ENCODE measurements at regions not wholly inside any gene's neighbourhood (a gene's known extent, or its start where the extent isn't known, plus 50 kb on each side); places are given as distances from the start of the nearest gene placed in this dataset.

GRCh38 chr6:149154261-149154821, 163.2 kb upstream of the TAB2 start:
- H3K79me2 ChIP-seq (ENCODE audit: insufficient read depth, low read length): no peaks in the 10 kb centered on the region
- H3K9ac ChIP-seq (ENCODE audit: low read length): no peak overlapping the region
- H2AFZ ChIP-seq (ENCODE audit: low read depth, low read length, severe bottlenecking): no peak overlapping the region

GRCh38 chr6:149157126-149157525, 160.4 kb upstream of the TAB2 start:
- no peaks in the 10 kb centered on the region for H3K9me3 ChIP-seq (ENCODE audit: insufficient read depth, low read length)
- no peaks in the 10 kb centered on the region for H3K9me2 ChIP-seq (replicated peaks; ENCODE audit: insufficient read depth, low read length)
- no peak overlapping the region for H3K4me2 ChIP-seq (ENCODE audit: low read depth, low read length, poor library complexity, severe bottlenecking)
- no peak overlapping the region for H3K9ac ChIP-seq (ENCODE audit: low read length)
- H3K27me3 ChIP-seq (ENCODE audit: low read length): no peaks in the 10 kb centered on the region
- H3K79me2 ChIP-seq (ENCODE audit: insufficient read depth, low read length): no peaks in the 10 kb centered on the region
- no peaks in the 10 kb centered on the region for H4K20me1 ChIP-seq (ENCODE audit: low read depth, low read length)
- TF ChIP-seq EZH2phosphoT487 (conservative IDR thresholded peaks at IDR 0.05; ENCODE audit: low read length) (no peak), CTCF (IDR thresholded peaks at IDR 0.05; ENCODE audit: insufficient read depth, low read length, poor library complexity, severe bottlenecking) (no peak)
- no peak overlapping the region for H2AFZ ChIP-seq (ENCODE audit: low read depth, low read length, severe bottlenecking)
- H3K4me3 ChIP-seq (ENCODE audit: insufficient read depth, low read length, poor library complexity, severe bottlenecking): no peak overlapping the region
- H3F3A ChIP-seq (ENCODE audit: insufficient read depth): no peaks in the 10 kb centered on the region
- no peak overlapping the region for H3K27ac ChIP-seq (ENCODE audit: low read depth, low read length)
- no peaks in the 10 kb centered on the region for H3K36me3 ChIP-seq (ENCODE audit: low read length)

More at GRCh38 chr6:149154261-149154821, 163.2 kb upstream of the TAB2 start:
- H4K20me1 ChIP-seq (ENCODE audit: low read depth, low read length): no peaks in the 10 kb centered on the region
- H3K9me2 ChIP-seq (replicated peaks; ENCODE audit: insufficient read depth, low read length): no peaks in the 10 kb centered on the region
- no peak for TF ChIP-seq EZH2phosphoT487 (conservative IDR thresholded peaks at IDR 0.05; ENCODE audit: low read length)
- no peak for TF ChIP-seq CTCF (IDR thresholded peaks at IDR 0.05; ENCODE audit: insufficient read depth, low read length, poor library complexity, severe bottlenecking)
- H3K27me3 ChIP-seq (ENCODE audit: low read length): no peaks in the 10 kb centered on the region
- no peaks in the 10 kb centered on the region for H3F3A ChIP-seq (ENCODE audit: insufficient read depth)
- no peaks in the 10 kb centered on the region for H3K36me3 ChIP-seq (ENCODE audit: low read length)
- H3K4me3 ChIP-seq (ENCODE audit: insufficient read depth, low read length, poor library complexity, severe bottlenecking): no peak overlapping the region
- H3K9me3 ChIP-seq (ENCODE audit: insufficient read depth, low read length): no peaks in the 10 kb centered on the region
- H3K4me2 ChIP-seq (ENCODE audit: low read depth, low read length, poor library complexity, severe bottlenecking): no peak overlapping the region
- H3K27ac ChIP-seq (ENCODE audit: low read depth, low read length): no peak overlapping the region

GRCh38 chr6:149158076-149158475, 159.4 kb upstream of the TAB2 start:
- H3K4me3 ChIP-seq (ENCODE audit: insufficient read depth, low read length, poor library complexity, severe bottlenecking): no peak overlapping the region
- H3F3A ChIP-seq (ENCODE audit: insufficient read depth): no peaks in the 10 kb centered on the region
- no peak overlapping the region for H3K4me2 ChIP-seq (ENCODE audit: low read depth, low read length, poor library complexity, severe bottlenecking)
- no peaks in the 10 kb centered on the region for H4K20me1 ChIP-seq (ENCODE audit: low read depth, low read length)
- H3K79me2 ChIP-seq (ENCODE audit: insufficient read depth, low read length): no peaks in the 10 kb centered on the region
- H3K36me3 ChIP-seq (ENCODE audit: low read length): no peaks in the 10 kb centered on the region
- TF ChIP-seq CTCF (IDR thresholded peaks at IDR 0.05; ENCODE audit: insufficient read depth, low read length, poor library complexity, severe bottlenecking): no peak
- TF ChIP-seq EZH2phosphoT487 (conservative IDR thresholded peaks at IDR 0.05; ENCODE audit: low read length): no peak
- no peak overlapping the region for H3K9ac ChIP-seq (ENCODE audit: low read length)
- H3K9me3 ChIP-seq (ENCODE audit: insufficient read depth, low read length): no peaks in the 10 kb centered on the region
- no peak overlapping the region for H3K27ac ChIP-seq (ENCODE audit: low read depth, low read length)
- H3K9me2 ChIP-seq (replicated peaks; ENCODE audit: insufficient read depth, low read length): no peaks in the 10 kb centered on the region
- no peaks in the 10 kb centered on the region for H3K27me3 ChIP-seq (ENCODE audit: low read length)
- H2AFZ ChIP-seq (ENCODE audit: low read depth, low read length, severe bottlenecking): no peak overlapping the region

Data from SU-DHL-6 (cell line).